SH-SY5Y (cell line): ENCODE measurements at regions not wholly inside any gene's neighbourhood (a gene's known extent, or its start where the extent isn't known, plus 50 kb on each side); places are given as distances from the start of the nearest gene placed in this dataset.

Experiments
- GATA2 ChIP-seq: IDR thresholded peaks from 2 replicates; pipeline ENCODE4 v1.6.1; 2011; ENCODE audit warnings: mild to moderate bottlenecking, low read depth, low read length
- GATA3 ChIP-seq: IDR thresholded peaks from 2 replicates; pipeline ENCODE4 v1.6.1; 2011; ENCODE audit warnings: low read depth, mild to moderate bottlenecking, low read length, moderate library complexity

DNA sequence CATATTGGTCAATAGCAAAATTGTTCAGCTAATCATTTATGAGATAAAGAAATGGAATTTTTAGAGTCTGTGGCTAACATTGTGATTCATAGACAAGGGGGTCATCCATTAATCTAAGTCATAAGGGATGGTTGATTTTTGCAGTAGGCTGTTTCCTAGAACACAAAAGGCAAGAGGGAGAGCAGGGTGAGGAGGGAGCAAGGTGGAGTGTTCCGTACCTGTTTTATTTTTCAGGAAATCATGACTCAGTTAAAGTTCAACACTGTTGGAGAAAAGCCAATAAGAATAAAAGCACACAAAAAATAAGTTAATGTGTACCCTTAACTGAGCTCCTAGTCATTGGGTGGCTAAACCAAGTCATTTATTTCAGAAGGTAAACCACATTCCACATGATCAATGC is 512.4 kb upstream of the ATXN8OS start:
- TF ChIP-seq GATA2 = no peak
- TF ChIP-seq GATA3 = no peak
